ENCODE measurements at regions not wholly inside any gene's neighbourhood (a gene's known extent, or its start where the extent isn't known, plus 50 kb on each side); places are given as distances from the start of the nearest gene placed in this dataset.

- Histone ChIP-seq H3K36me3 (no peaks in the 10 kb centered on the region), H3K27me3 (ENCODE audit: low read depth) (no peaks in the 10 kb centered on the region), H3K9me3 (replicated peaks) (peaks cover 34% of the 10 kb centered on the region), H3K4me1 (no peaks in the 10 kb centered on the region), H3K4me3 (no peak overlapping the region), H3K27ac (replicated peaks) (no peak overlapping the region)
- intact Hi-C loops (cut with micrococcal nuclease): no loop called here
- no peak for TF ChIP-seq CTCF (IDR thresholded peaks at IDR 0.05; ENCODE audit: borderline replicate concordance)
- no peak for DNase-seq
Measured at GRCh38 chr11:41921746-41922390, 462.4 kb upstream of the LRRC4C start.

DNA sequence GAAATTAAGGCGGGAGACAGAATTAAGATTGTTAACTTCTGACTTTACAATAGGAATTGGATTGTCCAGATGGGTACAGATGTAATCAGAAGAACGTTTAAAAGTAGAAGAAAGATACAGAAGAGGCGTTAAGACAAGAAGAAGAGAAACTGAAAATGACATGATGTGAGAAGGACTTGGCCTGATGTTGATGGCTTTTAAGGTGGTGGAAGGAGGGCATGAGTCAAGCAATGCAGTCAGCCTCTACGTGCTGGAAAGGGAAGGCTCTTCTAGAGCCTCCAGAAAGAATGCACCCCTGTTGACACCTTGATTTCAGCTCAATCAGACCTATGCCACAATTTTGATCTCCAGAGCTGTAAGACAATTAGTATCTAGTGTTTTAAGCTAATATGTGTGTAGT, 466.9 kb upstream of the LRRC4C start:
- no peaks in the 10 kb centered on the region for H3K36me3 ChIP-seq
- H3K4me1 ChIP-seq: no peaks in the 10 kb centered on the region
- no peaks in the 10 kb centered on the region for H3K27me3 ChIP-seq (ENCODE audit: low read depth)
- no peak overlapping the region for H3K27ac ChIP-seq (replicated peaks)
- no peak for TF ChIP-seq CTCF (IDR thresholded peaks at IDR 0.05; ENCODE audit: borderline replicate concordance)
- no peak overlapping the region for H3K4me3 ChIP-seq
- intact Hi-C loops (cut with micrococcal nuclease): no loop called here
- no peak for DNase-seq
- H3K9me3 ChIP-seq (replicated peaks): peaks cover 9% of the 10 kb centered on the region

GRCh38 chr11:41935241-41935640, 475.8 kb upstream of the LRRC4C start:
- no peaks in the 10 kb centered on the region for H3K27me3 ChIP-seq (ENCODE audit: low read depth)
- TF ChIP-seq CTCF (IDR thresholded peaks at IDR 0.05; ENCODE audit: borderline replicate concordance): no peak
- H3K4me3 ChIP-seq: no peak overlapping the region
- H3K4me1 ChIP-seq: no peaks in the 10 kb centered on the region
- no peaks in the 10 kb centered on the region for H3K36me3 ChIP-seq
- H3K27ac ChIP-seq (replicated peaks): no peak overlapping the region
- peaks cover 6% of the 10 kb centered on the region for H3K9me3 ChIP-seq (replicated peaks)
- intact Hi-C loops (cut with micrococcal nuclease): no loop called here
- DNase-seq: no peak

DNA sequence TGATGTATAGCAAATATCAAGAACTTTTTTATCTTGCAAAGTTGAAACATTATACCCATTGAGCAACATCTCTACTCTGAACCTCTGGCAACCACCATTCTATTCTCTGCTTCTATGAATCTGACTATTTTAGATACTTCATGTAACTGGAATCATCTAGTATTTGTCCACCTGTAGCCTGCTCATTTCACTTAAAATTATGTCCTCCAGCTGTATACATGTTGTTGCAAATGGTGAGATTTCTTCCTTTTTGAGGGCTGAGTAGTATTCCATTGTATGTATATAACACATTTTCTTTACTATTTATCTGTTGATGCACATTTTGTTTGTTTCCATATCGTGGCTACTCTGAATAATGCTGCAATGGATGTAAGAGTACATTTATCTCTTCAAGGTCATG, 476.3 kb upstream of the LRRC4C start:
- Histone ChIP-seq H3K27me3 (ENCODE audit: low read depth) (no peaks in the 10 kb centered on the region), H3K36me3 (no peaks in the 10 kb centered on the region), H3K4me1 (no peaks in the 10 kb centered on the region), H3K4me3 (no peak overlapping the region), H3K9me3 (replicated peaks) (peaks cover 12% of the 10 kb centered on the region), H3K27ac (replicated peaks) (no peak overlapping the region)
- intact Hi-C loops (cut with micrococcal nuclease): no loop called here
- no peak for DNase-seq
- TF ChIP-seq CTCF (IDR thresholded peaks at IDR 0.05; ENCODE audit: borderline replicate concordance): no peak

DNA sequence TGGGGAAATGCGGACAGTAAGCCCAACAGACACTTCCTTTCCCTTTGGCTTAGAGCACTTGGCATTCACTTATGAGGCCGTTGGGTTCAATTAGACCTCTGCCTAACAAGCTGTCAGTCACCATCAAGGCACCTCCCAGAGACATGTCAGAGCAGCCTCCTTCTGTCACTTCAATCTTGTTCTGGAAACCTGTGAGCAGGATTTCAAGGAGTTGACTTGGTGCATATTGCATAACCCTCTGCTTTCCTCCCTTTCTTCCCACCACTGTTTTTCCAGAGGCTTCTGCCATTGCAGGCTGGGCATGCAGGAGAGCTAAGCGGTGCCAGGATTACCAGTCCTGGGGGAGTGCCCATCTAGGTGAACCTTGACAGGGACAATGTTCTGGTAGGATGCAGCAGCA, 484.2 kb upstream of the LRRC4C start:
- no peak for DNase-seq
- no peak for TF ChIP-seq CTCF (IDR thresholded peaks at IDR 0.05; ENCODE audit: borderline replicate concordance)
- H3K9me3 ChIP-seq (replicated peaks): peaks cover 15% of the 10 kb centered on the region
- H3K27ac ChIP-seq (replicated peaks): no peak overlapping the region
- no peak overlapping the region for H3K4me3 ChIP-seq
- intact Hi-C loops (cut with micrococcal nuclease): no loop called here
- H3K27me3 ChIP-seq (ENCODE audit: low read depth): no peaks in the 10 kb centered on the region
- H3K4me1 ChIP-seq: no peaks in the 10 kb centered on the region
- H3K36me3 ChIP-seq: no peaks in the 10 kb centered on the region
